ENCODE measurements at regions not wholly inside any gene's neighbourhood (a gene's known extent, or its start where the extent isn't known, plus 50 kb on each side); places are given as distances from the start of the nearest gene placed in this dataset.

DNA sequence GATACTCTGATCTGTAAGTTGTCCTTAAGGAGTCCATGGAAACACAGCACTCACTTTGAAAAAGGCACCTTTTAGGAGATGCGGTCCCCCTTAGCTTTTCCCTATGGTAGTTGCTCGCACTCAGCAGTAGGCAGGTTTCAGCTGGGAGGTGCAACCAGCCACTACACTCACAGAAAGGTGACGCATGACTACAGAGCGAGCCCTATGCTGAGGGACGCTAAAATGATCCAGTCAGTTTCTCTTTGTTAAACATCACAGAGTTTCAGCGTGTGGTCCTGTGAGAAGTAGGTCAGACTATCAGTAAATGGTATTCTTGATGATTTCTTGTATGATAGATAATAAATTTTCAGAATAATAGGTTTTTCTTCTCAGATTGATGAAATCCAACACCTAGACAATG, 362.7 kb upstream of the MIR17HG start:
- no peak for TF ChIP-seq CTCF (conservative IDR thresholded peaks at IDR 0.05)
- no peak for TF ChIP-seq EZH2 (IDR thresholded peaks at IDR 0.05; ENCODE audit: low read depth)
